Hepatocyte (in vitro differentiated cells): ENCODE measurements at regions not wholly inside any gene's neighbourhood (a gene's known extent, or its start where the extent isn't known, plus 50 kb on each side); places are given as distances from the start of the nearest gene placed in this dataset.

Source experiments
- DNase-seq: peaks from one replicate; pipeline ENCODE4 v3.0.0-alpha.2; 2016; ENCODE audit warnings: low spot score
- H2AFZ ChIP-seq: fragments of 200-600 bp; sonication (generic); 2 replicates; pipeline ENCODE4 v1.6.0; 2016; ENCODE audit warnings: antibody characterized with exemption, mild to moderate bottlenecking
- H3K27ac ChIP-seq: fragments of 200-600 bp; sonication (generic); 2 replicates; pipeline ENCODE4 v1.5.1; 2016; ENCODE audit warnings: mild to moderate bottlenecking
- H3K27me3 ChIP-seq: fragments of 200-600 bp; sonication (generic); 2 replicates; pipeline ENCODE4 v1.6.1; 2016
- H3K36me3 ChIP-seq: fragments of 200-600 bp; sonication (generic); replicated peaks from 2 replicates; pipeline ENCODE4 v1.5.1; 2016; ENCODE audit warnings: low read depth; ENCODE audit not compliant: insufficient read depth
- H3K4me1 ChIP-seq: fragments of 200-600 bp; sonication (generic); 2 replicates; pipeline ENCODE4 v1.5.1; 2016; ENCODE audit warnings: mild to moderate bottlenecking, moderate library complexity; ENCODE audit not compliant: insufficient read depth
- H3K4me2 ChIP-seq: fragments of 200-600 bp; sonication (generic); 2 replicates; pipeline ENCODE4 v1.6.0; 2016
- H3K4me3 ChIP-seq: fragments of 200-600 bp; sonication (generic); 2 replicates; pipeline ENCODE4 v1.5.1; 2016; ENCODE audit warnings: mild to moderate bottlenecking
- H3K79me2 ChIP-seq: fragments of 200-600 bp; sonication (generic); 2 replicates; pipeline ENCODE4 v1.6.0; 2017; ENCODE audit warnings: mild to moderate bottlenecking
- H3K9me2 ChIP-seq: fragments of 200-600 bp; sonication (generic); replicated peaks from 2 replicates; pipeline ENCODE4 v1.6.0; 2017; ENCODE audit warnings: mild to moderate bottlenecking; ENCODE audit not compliant: insufficient read depth
- H3K9me3 ChIP-seq: fragments of 200-600 bp; sonication (generic); 2 replicates; pipeline ENCODE4 v1.5.1; 2016; ENCODE audit warnings: low read depth, mild to moderate bottlenecking
- H4K20me1 ChIP-seq: fragments of 200-600 bp; sonication (generic); 2 replicates; pipeline ENCODE4 v1.6.0; 2016; ENCODE audit warnings: mild to moderate bottlenecking; ENCODE audit not compliant: insufficient read depth, poor library complexity, severe bottlenecking
- EZH2 ChIP-seq: fragments of 200-600 bp; sonication (generic); IDR thresholded peaks from 2 replicates; pipeline ENCODE4 v1.6.1; 2016; ENCODE audit warnings: antibody characterized with exemption, mild to moderate bottlenecking, borderline replicate concordance
- EZH2phosphoT487 ChIP-seq: fragments of 200-600 bp; sonication (generic); IDR thresholded peaks from one replicate; pipeline ENCODE4 v1.6.1; 2018; ENCODE audit warnings: antibody characterized with exemption, mild to moderate bottlenecking, low read depth, moderate library complexity; ENCODE audit not compliant: unreplicated experiment, severe bottlenecking
- WGBS: methylation state at CpG from one replicate; pipeline ENCODE4 v1.1.6; 2016; ENCODE audit warnings: low lambda C conversion rate; ENCODE audit errors: missing lambda C conversion rate; 5-methylcytosine and 5-hydroxymethylcytosine counted together
- TF ChIP-seq, protein P1 (sequence below): fragments of 200-600 bp; sonication (generic); IDR thresholded peaks from 2 replicates; pipeline ENCODE4 v1.5.1; 2016; ENCODE audit warnings: antibody characterized with exemption, mild to moderate bottlenecking; ENCODE audit not compliant: poor library complexity

DNA sequence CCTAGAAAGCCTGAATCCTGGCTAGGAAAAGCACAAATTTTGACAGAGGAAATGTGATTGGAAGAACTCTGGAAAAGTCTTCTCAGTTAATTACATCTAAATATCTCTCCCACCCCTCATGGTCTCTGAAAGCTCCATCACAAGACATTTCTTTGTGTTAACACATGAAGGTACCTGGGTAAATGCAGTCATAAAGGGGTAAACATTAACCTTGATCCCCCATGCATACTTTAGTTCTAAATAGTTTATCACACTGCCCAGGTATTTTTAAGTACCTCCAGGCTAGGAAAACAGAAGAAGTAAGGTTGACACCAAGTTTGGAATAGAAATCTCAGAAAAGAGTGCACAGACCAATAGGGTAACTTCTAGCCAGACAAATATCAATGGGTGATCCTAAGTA is 334.5 kb downstream of the PIK3R1 start:
- DNase-seq: no peak
- TF ChIP-seq, protein P1, sequence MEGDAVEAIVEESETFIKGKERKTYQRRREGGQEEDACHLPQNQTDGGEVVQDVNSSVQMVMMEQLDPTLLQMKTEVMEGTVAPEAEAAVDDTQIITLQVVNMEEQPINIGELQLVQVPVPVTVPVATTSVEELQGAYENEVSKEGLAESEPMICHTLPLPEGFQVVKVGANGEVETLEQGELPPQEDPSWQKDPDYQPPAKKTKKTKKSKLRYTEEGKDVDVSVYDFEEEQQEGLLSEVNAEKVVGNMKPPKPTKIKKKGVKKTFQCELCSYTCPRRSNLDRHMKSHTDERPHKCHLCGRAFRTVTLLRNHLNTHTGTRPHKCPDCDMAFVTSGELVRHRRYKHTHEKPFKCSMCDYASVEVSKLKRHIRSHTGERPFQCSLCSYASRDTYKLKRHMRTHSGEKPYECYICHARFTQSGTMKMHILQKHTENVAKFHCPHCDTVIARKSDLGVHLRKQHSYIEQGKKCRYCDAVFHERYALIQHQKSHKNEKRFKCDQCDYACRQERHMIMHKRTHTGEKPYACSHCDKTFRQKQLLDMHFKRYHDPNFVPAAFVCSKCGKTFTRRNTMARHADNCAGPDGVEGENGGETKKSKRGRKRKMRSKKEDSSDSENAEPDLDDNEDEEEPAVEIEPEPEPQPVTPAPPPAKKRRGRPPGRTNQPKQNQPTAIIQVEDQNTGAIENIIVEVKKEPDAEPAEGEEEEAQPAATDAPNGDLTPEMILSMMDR: no peak
- TF ChIP-seq EZH2 (no peak), EZH2phosphoT487 (no peak)
- Histone ChIP-seq H3K4me2 (no peak overlapping the region), H3K79me2 (no peaks in the 10 kb centered on the region), H4K20me1 (no peaks in the 10 kb centered on the region), H3K4me3 (no peak overlapping the region), H3K9me3 (no peaks in the 10 kb centered on the region), H2AFZ (no peak overlapping the region), H3K27ac (peak overlapping the region; percentile 73), H3K9me2 (no peaks in the 10 kb centered on the region), H3K36me3 (no peaks in the 10 kb centered on the region), H3K4me1 (peaks cover 16% of the 10 kb centered on the region), H3K27me3 (no peaks in the 10 kb centered on the region)

DNA sequence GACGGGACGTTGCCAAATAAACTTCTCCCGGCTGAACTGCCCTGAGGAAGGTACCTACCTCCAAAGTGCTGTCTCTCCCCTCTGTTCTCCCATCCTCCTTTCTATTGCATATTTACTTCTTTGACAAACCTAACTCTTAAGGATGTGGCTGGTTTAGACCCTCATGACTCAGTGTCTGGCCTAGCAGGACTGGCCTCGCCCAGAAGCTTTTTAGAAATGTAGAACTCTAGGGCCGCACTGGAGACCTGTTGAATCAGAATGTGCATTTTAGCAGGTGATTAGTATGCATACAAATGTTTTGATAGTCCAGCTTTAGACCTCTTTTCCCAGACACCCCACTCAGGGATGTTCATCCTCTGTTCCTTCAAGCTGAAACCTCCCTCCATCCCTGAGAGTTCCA is 335.9 kb downstream of the PIK3R1 start:
- no peak for TF ChIP-seq EZH2
- TF ChIP-seq, protein P1: no peak
- no peak for TF ChIP-seq EZH2phosphoT487
- H3K79me2 ChIP-seq: no peaks in the 10 kb centered on the region
- H4K20me1 ChIP-seq: no peaks in the 10 kb centered on the region
- no peak overlapping the region for H2AFZ ChIP-seq
- no peaks in the 10 kb centered on the region for H3K9me3 ChIP-seq
- H3K4me1 ChIP-seq: peaks cover 16% of the 10 kb centered on the region
- H3K27ac ChIP-seq: no peak overlapping the region
- H3K9me2 ChIP-seq: no peaks in the 10 kb centered on the region
- no peak overlapping the region for H3K4me3 ChIP-seq
- WGBS: 96% methylated on average over 5 of the region's 5 CpGs
- DNase-seq: no peak
- H3K36me3 ChIP-seq: no peaks in the 10 kb centered on the region
- no peaks in the 10 kb centered on the region for H3K27me3 ChIP-seq
- H3K4me2 ChIP-seq: no peak overlapping the region

DNA sequence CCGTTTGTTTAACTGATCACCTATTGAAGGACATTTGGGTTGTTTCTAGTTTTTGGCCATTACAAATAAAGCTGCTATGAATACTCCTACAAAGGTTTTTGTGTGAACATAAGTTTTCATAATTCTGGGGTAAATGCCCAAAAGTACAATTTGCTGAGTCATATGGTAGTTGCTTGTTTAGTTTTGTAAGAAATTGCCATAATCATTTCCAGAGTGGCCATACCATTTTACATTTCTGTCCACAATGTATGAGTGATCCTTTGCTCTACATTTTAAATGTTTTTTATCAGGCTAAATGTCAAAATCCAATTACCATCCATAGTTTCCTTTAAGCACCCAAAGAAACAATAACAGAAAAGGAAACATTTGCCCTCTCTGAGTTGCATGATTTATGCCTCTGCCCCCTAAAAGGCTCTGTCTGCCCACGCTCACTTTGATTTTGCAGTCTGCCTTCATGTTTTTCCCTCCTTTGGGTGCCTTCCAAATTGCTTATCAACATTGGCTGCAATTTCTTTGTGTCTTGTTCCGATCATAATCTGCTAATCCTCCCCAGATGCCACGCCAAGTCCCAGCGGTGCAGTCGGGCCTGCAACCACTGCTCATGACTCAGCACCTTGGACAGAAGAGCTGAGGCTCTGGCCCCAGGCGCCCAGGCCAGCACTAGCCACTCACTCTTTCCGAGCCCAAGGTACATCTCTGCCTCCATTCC is 339.2 kb downstream of the PIK3R1 start:
- no peak for TF ChIP-seq EZH2
- TF ChIP-seq EZH2phosphoT487: no peak
- TF ChIP-seq, protein P1: no peak
- 51% methylated on average over 8 of the region's 8 CpGs for WGBS
- H3K79me2 ChIP-seq: no peaks in the 10 kb centered on the region
- no peak overlapping the region for H2AFZ ChIP-seq
- H3K9me3 ChIP-seq: no peaks in the 10 kb centered on the region
- no peaks in the 10 kb centered on the region for H3K27me3 ChIP-seq
- H3K4me1 ChIP-seq: peaks cover 8% of the 10 kb centered on the region
- no peak overlapping the region for H3K4me3 ChIP-seq
- DNase-seq: peak; percentile 41
- H3K27ac ChIP-seq: no peak overlapping the region
- H3K9me2 ChIP-seq: no peaks in the 10 kb centered on the region
- H3K4me2 ChIP-seq: no peak overlapping the region
- H4K20me1 ChIP-seq: no peaks in the 10 kb centered on the region
- no peaks in the 10 kb centered on the region for H3K36me3 ChIP-seq
